GM12878 (cell line): ENCODE measurements at regions not wholly inside any gene's neighbourhood (a gene's known extent, or its start where the extent isn't known, plus 50 kb on each side); places are given as distances from the start of the nearest gene placed in this dataset.

ENCODE experiments used
- ATAC-seq: fragments of 200-7000 bp; cut with Tn5 transposase; 3 replicates; pipeline ENCODE4 v1.9.1; 2020; ENCODE audit warnings: mild to moderate bottlenecking, moderate library complexity
- BruUV-seq: library from RNA; stranded (reverse); fragments of 400-500 nt; replicated peaks from 2 replicates; lab custom pipeline; 2021; lab: Mats Ljungman, UMichigan
- CTCF ChIA-PET: fragments of 300-600 bp; sonication (Branson Sonifier 250); formaldehyde crosslinking; extraction: SDS; loops from one replicate; lab custom pipeline; 2021; ENCODE audit warnings: inconsistent platforms; lab: Yijun Ruan, JAX
- POLR2A ChIA-PET: fragments of 350-600 bp; formaldehyde crosslinking; extraction: SDS; loops from one replicate; lab custom pipeline; 2021; ENCODE audit warnings: inconsistent platforms; lab: Charles Lee
- RAD21 ChIA-PET: fragments of 300-600 bp; sonication (Branson Sonifier 250); formaldehyde crosslinking; loops from one replicate; lab custom pipeline; 2023; ENCODE audit warnings: antibody characterized with exemption; ENCODE audit not compliant: unreplicated experiment; lab: Charles Lee
- SMC1A ChIA-PET: fragments of 300-600 bp; sonication (Branson Sonifier 250); formaldehyde crosslinking; loops from one replicate; lab custom pipeline; 2023; ENCODE audit not compliant: unreplicated experiment, uncharacterized antibody; lab: Charles Lee
- DNase-seq: peaks from one replicate; pipeline ENCODE4 v3.0.0-alpha.2; 2011; ENCODE audit warnings: low read depth, low spot score
- FAIRE-seq: peaks from 3 replicates; lab custom pipeline; 2011; peaks lifted over from hg19 to GRCh38; lab: Jason Lieb, UNC
- H2AFZ ChIP-seq: 2 replicates; pipeline ENCODE4 v1.6.0; 2011; ENCODE audit warnings: low read depth, low read length, control low read depth; ENCODE audit not compliant: control insufficient read depth
- H3K27ac ChIP-seq: 2 replicates; pipeline ENCODE4 v1.5.1; 2011; ENCODE audit warnings: control low read depth; ENCODE audit not compliant: control insufficient read depth, insufficient read depth
- H3K27me3 ChIP-seq, 2 experiments: replicated peaks in 1 of 2; 2 replicates each; pipeline versions ENCODE4 v1.6.0 to v1.6.1; 2011; ENCODE audit warnings: low read length in 1 of 2; ENCODE audit not compliant: control insufficient read depth in 2 of 2, insufficient read depth in 2 of 2
- H3K36me3 ChIP-seq, 2 experiments: 2 replicates each; pipeline ENCODE4 v1.5.1; 2011; ENCODE audit warnings: low read length in 1 of 2; ENCODE audit not compliant: control insufficient read depth in 2 of 2, insufficient read depth in 2 of 2
- H3K4me1 ChIP-seq: 2 replicates; pipeline ENCODE4 v1.6.1; 2011; ENCODE audit warnings: mild to moderate bottlenecking, low read length, moderate library complexity, mixed read lengths; ENCODE audit not compliant: control insufficient read depth, insufficient read depth
- H3K4me2 ChIP-seq: 2 replicates; pipeline ENCODE4 v1.6.0; 2011; ENCODE audit warnings: control low read depth; ENCODE audit not compliant: control insufficient read depth, insufficient read depth
- H3K4me3 ChIP-seq: fragments of 200-600 bp; sonication (generic); 2 replicates; pipeline ENCODE4 v1.5.1; 2016
- H3K79me2 ChIP-seq: 2 replicates; pipeline ENCODE4 v1.6.0; 2011; ENCODE audit warnings: low read length; ENCODE audit not compliant: control insufficient read depth, insufficient read depth
- H3K9ac ChIP-seq: 2 replicates; pipeline ENCODE4 v1.8.0; 2011; ENCODE audit warnings: low read length, control low read depth, mixed read lengths; ENCODE audit not compliant: control insufficient read depth, insufficient read depth
- H3K9me3 ChIP-seq: replicated peaks from 3 replicates; pipeline ENCODE4 v1.5.1; 2011; ENCODE audit warnings: mild to moderate bottlenecking, low read length; ENCODE audit not compliant: control insufficient read depth, insufficient read depth
- H4K20me1 ChIP-seq: 2 replicates; pipeline ENCODE4 v1.6.0; 2011; ENCODE audit not compliant: control insufficient read depth, insufficient read depth
- BACH1 ChIP-seq: fragments of 450-650 bp; IDR thresholded peaks from 2 replicates; pipeline ENCODE4 v1.6.1; 2017; ENCODE audit warnings: mild to moderate bottlenecking, borderline replicate concordance
- BMI1 ChIP-seq: fragments of 450-650 bp; IDR thresholded peaks from 2 replicates; pipeline ENCODE4 v1.6.1; 2016; ENCODE audit warnings: mild to moderate bottlenecking, moderate library complexity, borderline replicate concordance
- BRCA1 ChIP-seq: IDR thresholded peaks from 2 replicates; pipeline ENCODE4 v1.6.1; 2011; ENCODE audit warnings: low read depth, low read length, improper control_type of control experiment
- CBX3 ChIP-seq: fragments of 200-600 bp; sonication (generic); IDR thresholded peaks from 2 replicates; pipeline ENCODE4 v1.6.1; 2016; ENCODE audit warnings: low read depth, borderline replicate concordance
- CHD2 ChIP-seq: IDR thresholded peaks from 2 replicates; pipeline ENCODE4 v1.6.1; 2011; ENCODE audit warnings: low read depth, low read length, improper control_type of control experiment, borderline replicate concordance
- IRF4 ChIP-seq: IDR thresholded peaks from 2 replicates; pipeline ENCODE4 v1.6.1; 2011; ENCODE audit warnings: low read depth, low read length
- LARP7 ChIP-seq: fragments of 450-650 bp; IDR thresholded peaks from 2 replicates; pipeline ENCODE4 v1.6.1; 2017; ENCODE audit warnings: mild to moderate bottlenecking
- MTA3 ChIP-seq: IDR thresholded peaks from 2 replicates; pipeline ENCODE4 v1.6.1; 2012; ENCODE audit warnings: low read length, inconsistent platforms, borderline replicate concordance
- POLR2AphosphoS5 ChIP-seq: IDR thresholded peaks from 2 replicates; pipeline ENCODE4 v1.6.1; 2011; ENCODE audit warnings: mild to moderate bottlenecking, low read length, inconsistent platforms
- RBBP5 ChIP-seq: fragments of 200-600 bp; sonication (generic); conservative IDR thresholded peaks from 2 replicates; pipeline ENCODE4 v1.6.1; 2016
- RFX5 ChIP-seq: IDR thresholded peaks from 2 replicates; pipeline ENCODE4 v1.6.1; 2011; ENCODE audit warnings: low read depth, low read length, improper control_type of control experiment
- SIN3A ChIP-seq: IDR thresholded peaks from 2 replicates; pipeline ENCODE4 v1.6.1; 2012; ENCODE audit warnings: low read depth, low read length, improper control_type of control experiment
- SPI1 ChIP-seq: IDR thresholded peaks from 2 replicates; pipeline ENCODE4 v1.6.1; 2011; ENCODE audit warnings: low read depth, mild to moderate bottlenecking, low read length, moderate library complexity, borderline replicate concordance; ENCODE audit not compliant: insufficient read depth
- TCF3 ChIP-seq: IDR thresholded peaks from 2 replicates; pipeline ENCODE4 v1.6.1; 2012; ENCODE audit warnings: low read depth, mild to moderate bottlenecking, low read length, borderline replicate concordance; ENCODE audit not compliant: insufficient read depth
- ZNF217 ChIP-seq: fragments of 450-650 bp; IDR thresholded peaks from 2 replicates; pipeline ENCODE4 v1.6.1; 2017; ENCODE audit warnings: antibody characterized with exemption, mild to moderate bottlenecking
- WGBS: methylation state at CpG from one replicate; pipeline ENCODE4 v1.1.6; 2016; ENCODE audit warnings: low lambda C conversion rate; ENCODE audit not compliant: insufficient replicate concordance, insufficient coverage; ENCODE audit errors: missing lambda C conversion rate; 5-methylcytosine and 5-hydroxymethylcytosine counted together
- in situ Hi-C: fragments of 300-500 bp; cut with MboI; formaldehyde crosslinking; loops from 9 replicates; pipeline ENCODE4 v1.14.3; 2018; ENCODE audit warnings: mixed read lengths
- intact Hi-C: fragments of 100-400 bp; cut with micrococcal nuclease; formaldehyde crosslinking; loops from one replicate; pipeline ENCODE4 v1.14.2; 2022; ENCODE audit not compliant: unreplicated experiment
- TF ChIP-seq, protein P1 (sequence below): IDR thresholded peaks from 2 replicates; pipeline ENCODE4 v1.6.1; 2011; ENCODE audit warnings: mild to moderate bottlenecking, low read depth, low read length, moderate library complexity; ENCODE audit not compliant: insufficient replicate concordance

GRCh38 chr18:60534538-60534937 is 162.0 kb upstream of the MC4R start:
- 100% methylated on average over 1 of the region's 1 CpG for WGBS
- H3K4me2 ChIP-seq = no peak overlapping the region
- no peak overlapping the region for H3K4me3 ChIP-seq
- FAIRE-seq = no peak
- no peaks in the 10 kb centered on the region; a peak in 1 of 4 replicates for H3K27me3 ChIP-seq
- in situ Hi-C loops = no loop called here
- CTCF ChIA-PET = interaction anchor here (1.1 to 1.3 kb wide), 2 partner anchors 16 to 538 kb away, joined by 3 to 4 read pairs; no protein-coding TSS in a partner anchor
- H3K79me2 ChIP-seq = no peaks in the 10 kb centered on the region
- DNase-seq = no peak
- H4K20me1 ChIP-seq = no peaks in the 10 kb centered on the region
- SMC1A ChIA-PET = interaction anchor here (0.9 kb wide), 1 partner anchor 12 kb away, joined by 3 read pairs; no protein-coding TSS in a partner anchor
- no peaks in the 10 kb centered on the region for H3K9me3 ChIP-seq
- RAD21 ChIA-PET = no interaction called here
- no peak for ATAC-seq
- TF ChIP-seq RFX5 = no peak
- TF ChIP-seq RBBP5 = no peak
- TF ChIP-seq IRF4 = no peak
- TF ChIP-seq CHD2 = no peak
- TF ChIP-seq MTA3 = no peak
- no peak for TF ChIP-seq TCF3
- no peak for TF ChIP-seq CBX3
- no peak for TF ChIP-seq LARP7
- no peak for TF ChIP-seq ZNF217
- TF ChIP-seq BACH1 = no peak
- no peak for TF ChIP-seq BMI1
- no peak for TF ChIP-seq SPI1
- no peak for TF ChIP-seq SIN3A
- no peak for TF ChIP-seq BRCA1
- TF ChIP-seq, protein P1, sequence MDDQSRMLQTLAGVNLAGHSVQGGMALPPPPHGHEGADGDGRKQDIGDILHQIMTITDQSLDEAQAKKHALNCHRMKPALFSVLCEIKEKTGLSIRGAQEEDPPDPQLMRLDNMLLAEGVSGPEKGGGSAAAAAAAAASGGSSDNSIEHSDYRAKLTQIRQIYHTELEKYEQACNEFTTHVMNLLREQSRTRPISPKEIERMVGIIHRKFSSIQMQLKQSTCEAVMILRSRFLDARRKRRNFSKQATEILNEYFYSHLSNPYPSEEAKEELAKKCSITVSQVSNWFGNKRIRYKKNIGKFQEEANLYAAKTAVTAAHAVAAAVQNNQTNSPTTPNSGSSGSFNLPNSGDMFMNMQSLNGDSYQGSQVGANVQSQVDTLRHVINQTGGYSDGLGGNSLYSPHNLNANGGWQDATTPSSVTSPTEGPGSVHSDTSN = no peak
- no peak for TF ChIP-seq POLR2AphosphoS5
- intact Hi-C loops = no loop called here
- BruUV-seq = no TSS peak
- no peak overlapping the region for H3K9ac ChIP-seq
- H3K27ac ChIP-seq = no peak overlapping the region
- no peaks in the 10 kb centered on the region for H3K4me1 ChIP-seq
- POLR2A ChIA-PET = no interaction called here
- no peaks in the 10 kb centered on the region for H3K36me3 ChIP-seq
- no peak overlapping the region for H2AFZ ChIP-seq
